ENCODE measurements at regions not wholly inside any gene's neighbourhood (a gene's known extent, or its start where the extent isn't known, plus 50 kb on each side); places are given as distances from the start of the nearest gene placed in this dataset.

GRCh38 chr11:111093061-111093460 lies 152.5 kb upstream of the POU2AF2 start:
- no peaks in the 10 kb centered on the region for H3K4me1 ChIP-seq (ENCODE audit: insufficient read depth, low read length)
- Mint-ChIP-seq H3K4me3 (no peak overlapping the region), H3K27me3 (ENCODE audit: low read depth) (no peaks in the 10 kb centered on the region; the same call in 1 of the 2 replicates), H3K9me3 (no peaks in the 10 kb centered on the region), H3K36me3 (ENCODE audit: insufficient read depth in 1 of 3, low read depth in 3 of 3) (no peaks in the 10 kb centered on the region), H3K4me1 (peaks cover 8 to 11% of the 10 kb centered on the region in 2 experiments), H3K27ac (no peak overlapping the region)
- no peak overlapping the region for H2AK5ac ChIP-seq (ENCODE audit: insufficient read length, low read length)
- no peaks in the 10 kb centered on the region for H3K9me3 ChIP-seq (ENCODE audit: control insufficient read depth, low read depth, low read length)
- no peak overlapping the region for H3K27ac ChIP-seq (ENCODE audit: insufficient read length, low read depth, low read length)
- TF ChIP-seq, protein P1, sequence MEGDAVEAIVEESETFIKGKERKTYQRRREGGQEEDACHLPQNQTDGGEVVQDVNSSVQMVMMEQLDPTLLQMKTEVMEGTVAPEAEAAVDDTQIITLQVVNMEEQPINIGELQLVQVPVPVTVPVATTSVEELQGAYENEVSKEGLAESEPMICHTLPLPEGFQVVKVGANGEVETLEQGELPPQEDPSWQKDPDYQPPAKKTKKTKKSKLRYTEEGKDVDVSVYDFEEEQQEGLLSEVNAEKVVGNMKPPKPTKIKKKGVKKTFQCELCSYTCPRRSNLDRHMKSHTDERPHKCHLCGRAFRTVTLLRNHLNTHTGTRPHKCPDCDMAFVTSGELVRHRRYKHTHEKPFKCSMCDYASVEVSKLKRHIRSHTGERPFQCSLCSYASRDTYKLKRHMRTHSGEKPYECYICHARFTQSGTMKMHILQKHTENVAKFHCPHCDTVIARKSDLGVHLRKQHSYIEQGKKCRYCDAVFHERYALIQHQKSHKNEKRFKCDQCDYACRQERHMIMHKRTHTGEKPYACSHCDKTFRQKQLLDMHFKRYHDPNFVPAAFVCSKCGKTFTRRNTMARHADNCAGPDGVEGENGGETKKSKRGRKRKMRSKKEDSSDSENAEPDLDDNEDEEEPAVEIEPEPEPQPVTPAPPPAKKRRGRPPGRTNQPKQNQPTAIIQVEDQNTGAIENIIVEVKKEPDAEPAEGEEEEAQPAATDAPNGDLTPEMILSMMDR (conservative IDR thresholded peaks at IDR 0.05), result no peak
- H3K4me2 ChIP-seq (ENCODE audit: insufficient read depth, insufficient read length, low read length), result no peak overlapping the region
- H3K14ac ChIP-seq (ENCODE audit: insufficient read depth, low read length), result no peak overlapping the region
- no peaks in the 10 kb centered on the region for H4K20me1 ChIP-seq (ENCODE audit: control insufficient read depth, insufficient read depth, insufficient read length)
- no peak overlapping the region for H4K5ac ChIP-seq (ENCODE audit: insufficient read length, low read depth, low read length)
- no peak overlapping the region for H4K91ac ChIP-seq (ENCODE audit: insufficient read length, low read depth, low read length)
- H2BK5ac ChIP-seq (ENCODE audit: insufficient read length, low read length), result no peak overlapping the region
- no peaks in the 10 kb centered on the region for H3K27me3 ChIP-seq (ENCODE audit: insufficient read depth, low read length)
- no peak overlapping the region for H2BK15ac ChIP-seq (ENCODE audit: low read depth, low read length)
- H2BK20ac ChIP-seq (ENCODE audit: low read depth, low read length, poor library complexity, severe bottlenecking), result no peak overlapping the region
- H3K56ac ChIP-seq (ENCODE audit: insufficient read length, low read depth, low read length), result no peak overlapping the region
- no peaks in the 10 kb centered on the region for H3K79me1 ChIP-seq (ENCODE audit: insufficient read depth, low read depth, low read length, poor library complexity, severe bottlenecking)
- no peaks in the 10 kb centered on the region for H3K79me2 ChIP-seq (ENCODE audit: insufficient read depth, low read length)
- H4K8ac ChIP-seq (replicated peaks; ENCODE audit: insufficient read length, low read depth, low read length), result no peak overlapping the region
- H2BK12ac ChIP-seq (ENCODE audit: insufficient read length, low read depth, low read length), result no peak overlapping the region
- H3K23me2 ChIP-seq (ENCODE audit: insufficient read length, low read depth, low read length, poor library complexity, severe bottlenecking), result no peaks in the 10 kb centered on the region
- WGBS (ENCODE audit: extremely low coverage, insufficient read length, low lambda C conversion rate), result no CpG with 5 or more reads among the region's 4 CpGs
- no peak overlapping the region for H3K9ac ChIP-seq (ENCODE audit: extremely low read depth, insufficient read length, low read length)
- no peak for DNase-seq
- H2AFZ ChIP-seq (ENCODE audit: low read length), result no peak overlapping the region
- no peak overlapping the region for H3K4ac ChIP-seq (ENCODE audit: low read depth, low read length)
- no peak overlapping the region for H3K18ac ChIP-seq (ENCODE audit: insufficient read length, low read depth, low read length)
- no peak overlapping the region for H3T11ph ChIP-seq (ENCODE audit: low read length)
- H3K23ac ChIP-seq (ENCODE audit: insufficient read length, low read depth, low read length), result no peak overlapping the region
- no peak overlapping the region for H2BK120ac ChIP-seq (ENCODE audit: low read depth, low read length, poor library complexity, severe bottlenecking)
